HG02642 (cell line): ENCODE measurements at regions not wholly inside any gene's neighbourhood (a gene's known extent, or its start where the extent isn't known, plus 50 kb on each side); places are given as distances from the start of the nearest gene placed in this dataset.
"Not testable (repeated sequence)": the region's sequence is repeated elsewhere in the genome, so short reads cannot be mapped to it uniquely, and the experiment has no call there.

Source experiments
- ATAC-seq: cut with Tn5 transposase; IDR thresholded peaks from one replicate; pipeline ENCODE4 v1.9.1; 2021; ENCODE audit warnings: mild to moderate bottlenecking; ENCODE audit not compliant: unreplicated experiment, poor library complexity

- ATAC-seq: no peak
Observed at GRCh38 chr14:105765893-105766614, 239.7 kb downstream of the TMEM121 start.

GRCh38 chr14:105767315-105767714 lies 240.9 kb downstream of the TMEM121 start:
- no peak for ATAC-seq

- not testable (repeated sequence) for ATAC-seq
Observed at GRCh38 chr14:105768039-105768438, 241.7 kb downstream of the TMEM121 start.

GRCh38 chr14:105769061-105769730 lies 242.8 kb downstream of the TMEM121 start:
- ATAC-seq: not testable (repeated sequence)

GRCh38 chr14:105770619-105771216 lies 244.3 kb downstream of the TMEM121 start:
- ATAC-seq: not testable (repeated sequence)

- ATAC-seq: not testable (repeated sequence)
Observed at GRCh38 chr14:105771261-105772226, 245.2 kb downstream of the TMEM121 start.

GRCh38 chr14:105772710-105773250 lies 246.4 kb downstream of the TMEM121 start:
- ATAC-seq: not testable (repeated sequence)

- ATAC-seq: no peak
Observed at GRCh38 chr14:105773584-105773983, 247.2 kb downstream of the TMEM121 start.

- ATAC-seq: no peak
Observed at GRCh38 chr14:105774001-105774400, 247.6 kb downstream of the TMEM121 start.

GRCh38 chr14:105774585-105775348 lies 248.4 kb downstream of the TMEM121 start:
- ATAC-seq: not testable (repeated sequence)

GRCh38 chr14:105775349-105775923 lies 249.1 kb downstream of the TMEM121 start:
- not testable (repeated sequence) for ATAC-seq

- ATAC-seq: not testable (repeated sequence)
Observed at GRCh38 chr14:105776112-105776511, 249.7 kb downstream of the TMEM121 start.

- ATAC-seq: no peak
Observed at GRCh38 chr14:105776924-105777323, 250.5 kb downstream of the TMEM121 start.

- ATAC-seq: no peak
Observed at GRCh38 chr14:105783707-105784106, 257.3 kb downstream of the TMEM121 start.

GRCh38 chr14:105793836-105794235 lies 267.5 kb downstream of the TMEM121 start:
- ATAC-seq: no peak

GRCh38 chr14:105797546-105797945 lies 271.2 kb downstream of the TMEM121 start:
- no peak for ATAC-seq

GRCh38 chr14:105805701-105806100 lies 279.3 kb downstream of the TMEM121 start:
- ATAC-seq: no peak

GRCh38 chr14:105806568-105806967 lies 280.2 kb downstream of the TMEM121 start:
- ATAC-seq: no peak
